ENCODE measurements at regions not wholly inside any gene's neighbourhood (a gene's known extent, or its start where the extent isn't known, plus 50 kb on each side); places are given as distances from the start of the nearest gene placed in this dataset.

GRCh38 chr4:11670304-11670703 lies 241.6 kb upstream of the HS3ST1 start:
- TF ChIP-seq CTCF (IDR thresholded peaks at IDR 0.05; ENCODE audit: control extremely low read depth in 1 of 3, insufficient read depth in 1 of 3, low read depth in 1 of 3, low read length in 3 of 3) (no peak), SIRT6 (IDR thresholded peaks at IDR 0.05; ENCODE audit: low read length) (no peak), POLR2A (IDR thresholded peaks at IDR 0.05; ENCODE audit: control extremely low read depth in 1 of 2, low read depth in 2 of 2, low read length in 2 of 2) (no peak)
